Loucy (cell line): ENCODE measurements at regions not wholly inside any gene's neighbourhood (a gene's known extent, or its start where the extent isn't known, plus 50 kb on each side); places are given as distances from the start of the nearest gene placed in this dataset.
"Not testable (repeated sequence)": the region's sequence is repeated elsewhere in the genome, so short reads cannot be mapped to it uniquely, and the experiment has no call there.

Experiments
- CTCF ChIP-seq: fragments of 200-600 bp; sonication (generic); conservative IDR thresholded peaks from 2 replicates; pipeline ENCODE4 v1.5.1; 2014; ENCODE audit warnings: mild to moderate bottlenecking, antibody characterized with exemption, low read length
- EZH2phosphoT487 ChIP-seq: fragments of 200-600 bp; IDR thresholded peaks from 2 replicates; pipeline ENCODE4 v1.6.1; 2018; ENCODE audit warnings: antibody characterized with exemption, mild to moderate bottlenecking, moderate library complexity, borderline replicate concordance

- TF ChIP-seq CTCF, EZH2phosphoT487: not testable (repeated sequence)
These were observed 127.0 kb upstream of the ALDH3B2 start for GRCh38 chr11:67801397-67801796.
